GM18519 (cell line): ENCODE measurements at regions not wholly inside any gene's neighbourhood (a gene's known extent, or its start where the extent isn't known, plus 50 kb on each side); places are given as distances from the start of the nearest gene placed in this dataset.
"Not testable (repeated sequence)": the region's sequence is repeated elsewhere in the genome, so short reads cannot be mapped to it uniquely, and the experiment has no call there.

Experiments used
- ATAC-seq: cut with Tn5 transposase; IDR thresholded peaks from one replicate; pipeline ENCODE4 v1.9.1; 2021; ENCODE audit warnings: mild to moderate bottlenecking, moderate library complexity; ENCODE audit not compliant: unreplicated experiment, low FRiP score

DNA sequence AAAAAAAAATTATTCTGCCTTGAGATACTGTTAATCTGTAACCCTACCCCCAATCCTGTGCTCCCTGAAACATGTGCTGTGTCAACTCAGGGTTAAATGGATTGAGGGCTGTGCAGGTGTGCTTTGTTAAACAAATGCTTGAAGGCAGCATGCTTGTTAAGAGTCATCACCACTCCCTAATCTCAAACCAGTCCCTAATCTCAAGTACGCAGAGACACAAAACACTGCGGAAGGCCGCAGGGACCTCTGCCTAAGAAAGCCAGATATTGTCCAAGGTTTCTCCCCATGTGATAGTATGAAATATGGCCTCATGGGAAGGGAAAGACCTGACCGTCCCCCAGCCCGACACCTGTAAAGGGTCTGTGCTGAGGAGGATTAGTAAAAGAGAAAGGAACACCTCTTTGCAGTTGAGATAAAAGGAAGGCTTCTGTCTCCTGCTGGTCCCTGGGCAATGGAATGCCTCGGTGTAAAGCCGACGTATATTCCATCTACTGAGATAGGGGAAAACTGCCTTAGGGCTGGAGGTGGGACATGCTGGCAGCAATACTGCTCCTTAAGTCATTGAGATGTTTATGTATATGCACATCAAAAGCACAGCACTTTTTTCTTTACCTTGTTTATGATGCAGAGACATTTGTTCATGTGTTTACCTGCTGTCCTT, 402.6 kb downstream of the TBC1D32 start:
- ATAC-seq, result not testable (repeated sequence)

DNA sequence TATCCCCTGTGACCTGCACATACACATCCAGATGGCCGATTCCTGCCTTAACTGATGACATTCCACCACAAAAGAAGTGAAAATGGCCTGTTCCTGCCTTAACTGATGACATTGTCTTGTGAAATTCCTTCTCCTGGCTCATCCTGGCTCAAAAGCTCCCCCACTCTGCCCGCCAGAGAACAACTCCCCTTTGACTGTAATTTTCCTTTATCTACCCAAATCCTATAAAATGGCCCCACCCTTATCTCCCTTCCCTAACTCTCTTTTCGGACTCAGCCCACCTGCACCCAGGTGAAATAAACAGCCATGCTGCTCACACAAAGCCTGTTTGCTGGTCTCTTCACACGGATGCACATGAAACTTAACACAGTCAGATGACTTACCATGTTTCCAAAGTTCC, 403.8 kb downstream of the TBC1D32 start:
- ATAC-seq, result not testable (repeated sequence)

DNA sequence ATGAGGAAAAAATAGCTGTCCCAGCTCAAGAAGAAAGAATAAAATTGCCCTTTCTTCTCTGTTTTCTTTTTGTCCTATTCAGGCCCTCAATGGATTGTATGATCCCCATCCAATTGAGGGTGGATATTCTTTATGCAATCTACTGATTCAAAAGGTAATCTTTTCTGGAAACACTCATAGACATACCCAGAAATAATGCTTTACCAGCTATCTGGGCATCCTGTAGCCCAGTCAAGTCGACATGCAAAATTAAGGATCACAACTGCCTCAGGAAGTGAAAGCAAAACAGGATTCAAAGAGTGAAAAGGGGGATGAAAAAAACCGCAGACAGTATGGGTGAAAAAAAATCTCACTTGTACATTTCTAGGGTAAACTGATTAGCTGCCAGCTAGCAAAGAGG, 410.1 kb downstream of the TBC1D32 start:
- no peak for ATAC-seq

DNA sequence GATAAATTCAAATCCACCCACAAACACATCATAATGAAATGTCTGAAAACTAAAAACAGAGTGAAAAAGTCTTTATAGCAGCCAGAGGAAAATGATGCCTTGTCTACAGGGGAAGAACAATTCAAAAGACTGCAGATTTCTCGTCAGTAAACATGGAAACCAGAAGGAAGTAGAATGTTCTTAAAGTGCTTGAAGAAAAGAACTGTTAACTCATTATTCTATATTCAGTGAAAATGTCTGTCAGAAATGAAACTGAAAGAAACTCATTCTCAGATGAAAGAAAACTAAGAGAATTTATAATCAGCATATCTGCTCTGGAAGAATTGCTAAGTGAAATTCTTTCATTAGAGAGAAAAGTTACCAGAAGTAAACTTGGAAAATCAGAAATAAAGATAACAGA, 416.1 kb downstream of the TBC1D32 start:
- ATAC-seq, result peak; percentile 43

DNA sequence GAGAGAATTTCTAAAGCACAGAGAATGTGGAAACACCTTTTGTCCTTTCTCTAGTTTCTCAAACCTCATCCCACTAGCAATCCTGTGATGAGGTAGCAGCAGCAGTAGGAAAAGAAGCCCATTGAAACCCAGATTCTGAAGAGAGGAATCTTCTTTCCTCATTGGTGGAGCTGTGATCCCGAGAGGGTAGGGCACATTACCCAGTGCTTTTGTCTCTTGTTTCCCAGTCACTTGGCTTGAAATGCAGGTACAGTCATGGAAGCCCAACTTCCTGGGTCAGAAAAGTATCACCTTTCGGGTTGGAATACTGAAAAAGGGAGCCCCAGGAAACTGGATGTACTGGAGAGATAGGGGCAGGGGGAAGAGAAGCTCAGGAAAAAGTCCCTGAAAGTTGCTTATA, 417.4 kb downstream of the TBC1D32 start:
- no peak for ATAC-seq

DNA sequence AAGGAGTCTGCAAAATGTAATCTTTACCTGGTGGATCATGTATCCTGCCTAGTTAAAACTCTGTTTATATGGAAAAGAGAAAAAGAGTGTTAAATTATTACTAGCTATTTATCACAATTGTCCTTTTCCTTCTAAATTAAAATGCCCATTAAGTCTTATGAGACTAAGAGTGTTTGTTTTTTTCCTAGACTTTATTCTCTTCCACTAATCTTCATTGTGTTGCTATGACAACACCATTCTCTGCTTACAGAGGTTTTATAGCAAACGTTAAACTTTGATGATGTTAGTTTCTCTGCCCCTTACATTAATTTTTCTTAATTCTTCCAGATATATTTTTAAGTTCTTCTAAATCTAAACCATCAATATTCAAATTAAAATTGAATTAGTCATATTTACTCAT, 420.8 kb downstream of the TBC1D32 start:
- ATAC-seq, result no peak

DNA sequence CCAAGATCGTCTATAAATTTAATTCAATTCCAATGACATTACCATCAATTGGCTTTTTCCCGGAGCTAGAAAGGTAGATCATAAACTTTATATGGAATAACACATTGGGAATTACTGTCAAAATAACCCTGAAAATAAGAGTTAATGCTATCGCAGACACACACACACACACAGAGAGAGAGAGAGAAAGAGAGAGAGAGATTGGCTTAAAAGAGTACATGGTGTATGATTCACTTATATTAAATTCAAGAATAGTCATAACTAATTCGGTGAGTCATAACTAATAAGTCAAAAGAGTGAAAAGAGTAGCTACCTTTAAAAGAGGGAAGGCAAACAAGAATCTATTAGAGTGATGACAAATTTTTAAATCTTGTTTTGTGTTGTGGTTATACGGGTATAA, 425.5 kb downstream of the TBC1D32 start:
- ATAC-seq, result no peak

DNA sequence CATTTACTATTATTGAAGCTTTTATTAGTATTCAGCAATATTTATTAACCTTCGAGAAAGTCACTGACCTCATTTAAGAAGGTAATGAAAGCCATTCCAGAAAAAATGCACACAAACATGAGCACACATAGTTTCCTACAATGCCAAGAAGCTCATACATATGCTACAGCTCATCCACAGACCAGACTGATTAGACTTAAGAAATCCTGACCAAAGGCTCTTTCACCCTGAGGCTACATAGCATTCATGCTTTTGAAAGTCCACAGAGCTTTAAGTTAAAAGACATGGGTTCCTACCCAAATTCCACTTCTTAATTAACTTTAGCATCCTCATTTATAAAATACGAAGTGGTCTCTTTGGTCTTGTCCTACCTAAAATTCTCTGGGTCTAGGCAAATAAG, 430.4 kb downstream of the TBC1D32 start:
- no peak for ATAC-seq

DNA sequence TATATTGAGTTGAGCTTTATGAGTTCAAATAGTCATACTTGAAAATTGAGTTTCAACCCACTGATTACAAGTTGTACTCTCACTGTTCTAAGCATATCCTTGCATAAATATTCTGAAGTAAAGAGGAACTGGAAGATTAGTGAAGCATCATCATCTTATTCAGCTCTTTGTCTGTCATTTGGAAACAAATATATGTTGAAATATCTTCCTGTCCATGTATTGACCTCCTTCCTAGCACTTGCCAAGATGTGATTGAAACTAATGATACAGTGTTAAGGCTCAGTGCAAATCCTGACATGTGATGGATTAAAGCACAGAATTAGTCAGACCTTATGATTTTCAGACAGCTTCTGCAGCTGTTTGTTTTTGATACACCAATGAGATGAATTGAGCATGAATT, 434.3 kb downstream of the TBC1D32 start:
- peak; percentile 60 for ATAC-seq

DNA sequence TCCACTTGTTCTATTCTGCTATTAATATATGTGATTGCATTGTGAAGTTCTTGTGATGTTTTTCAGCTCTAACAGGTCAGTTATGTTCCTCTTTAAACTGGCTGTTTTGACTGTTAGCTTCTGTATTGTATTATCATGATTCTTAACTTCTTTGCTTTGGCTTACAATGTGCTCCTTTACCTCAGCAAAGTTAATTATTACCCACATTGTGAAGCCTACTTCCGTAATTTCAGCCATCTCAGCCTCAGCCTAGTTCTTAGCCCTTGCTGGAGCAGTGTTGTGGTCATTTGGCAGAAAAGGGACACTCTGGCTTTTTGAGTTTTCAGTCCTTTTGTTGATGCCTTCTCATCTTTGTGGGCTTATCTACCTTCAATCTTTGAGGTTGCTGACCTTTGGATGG, 440.2 kb downstream of the TBC1D32 start:
- no peak for ATAC-seq

DNA sequence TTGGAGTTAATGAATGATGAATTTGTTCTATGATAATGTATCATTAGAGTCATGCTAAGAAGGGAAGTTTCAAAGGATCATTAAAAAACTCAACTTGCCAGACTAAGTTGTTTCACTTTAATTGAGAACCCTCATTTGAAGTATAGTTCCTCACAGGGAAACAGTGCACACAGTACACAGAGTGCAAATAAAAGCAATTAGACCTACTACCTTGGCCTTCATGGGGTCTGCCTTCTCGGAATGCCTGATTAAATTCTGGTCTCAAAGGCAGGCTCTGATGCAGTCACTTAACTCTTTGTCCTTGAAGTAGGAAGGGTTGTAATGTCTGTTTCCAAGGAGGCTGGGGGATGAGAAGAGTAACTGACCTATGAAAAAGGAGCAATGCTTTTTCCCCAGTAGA, 457.3 kb downstream of the TBC1D32 start:
- no peak for ATAC-seq

DNA sequence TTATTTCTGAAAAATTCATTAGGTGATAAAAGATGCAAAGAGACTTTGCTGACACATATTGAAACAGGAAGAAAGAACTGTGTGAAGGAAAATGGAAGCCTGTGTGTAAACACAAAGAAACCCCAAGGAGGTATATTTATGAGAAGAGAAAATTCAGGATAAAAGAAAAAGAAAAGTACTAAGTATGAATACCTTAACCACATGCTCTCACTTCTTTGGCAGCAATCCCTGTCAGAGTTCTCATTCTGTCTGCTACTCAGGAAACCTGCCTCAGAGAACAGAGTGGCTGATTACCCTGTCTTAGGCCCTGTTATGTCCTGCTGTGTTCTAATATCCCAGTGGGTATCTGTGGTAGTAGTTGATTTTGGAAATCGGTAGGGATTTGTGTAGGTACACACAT, 457.9 kb downstream of the TBC1D32 start:
- ATAC-seq, result peak; percentile 44

DNA sequence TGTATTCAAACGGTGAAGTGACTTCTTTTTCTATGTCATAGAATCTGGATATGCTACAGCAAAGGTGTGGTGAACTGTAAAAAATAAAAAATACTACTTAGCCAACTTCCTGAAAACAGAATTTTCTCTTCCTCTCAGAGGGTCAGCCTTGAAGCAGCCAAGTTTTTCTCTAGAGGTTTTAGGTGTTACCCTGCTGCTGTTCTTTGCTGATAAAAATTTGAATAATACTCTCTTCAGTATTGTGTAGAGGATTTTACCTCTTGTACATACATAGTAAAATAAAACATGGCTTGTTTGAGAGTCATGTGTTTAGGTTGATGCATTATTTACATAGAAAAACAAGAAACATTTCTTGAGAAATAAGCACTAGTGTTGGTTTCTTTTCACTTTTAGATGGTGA, 458.4 kb downstream of the TBC1D32 start:
- ATAC-seq, result peak; percentile 39

DNA sequence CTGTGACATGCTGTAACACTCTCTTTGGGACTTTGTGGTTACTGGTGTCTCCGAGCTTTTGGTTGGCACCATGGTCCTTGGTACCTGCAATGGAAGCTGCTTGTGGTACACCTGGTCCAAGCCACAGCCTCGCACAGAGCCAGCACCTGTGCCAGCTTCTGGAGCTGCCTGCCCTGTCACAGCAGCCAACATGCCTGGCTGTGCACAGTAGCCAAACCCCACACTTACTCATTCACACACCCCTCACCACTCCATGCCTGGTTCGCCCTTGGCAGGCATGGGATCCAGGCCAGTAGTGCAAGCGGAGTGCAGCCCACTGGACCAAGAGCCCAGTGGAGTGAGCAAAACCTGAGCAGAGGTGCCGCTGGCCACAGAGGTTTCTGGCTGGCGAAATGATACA, 459.9 kb downstream of the TBC1D32 start:
- ATAC-seq, result no peak

DNA sequence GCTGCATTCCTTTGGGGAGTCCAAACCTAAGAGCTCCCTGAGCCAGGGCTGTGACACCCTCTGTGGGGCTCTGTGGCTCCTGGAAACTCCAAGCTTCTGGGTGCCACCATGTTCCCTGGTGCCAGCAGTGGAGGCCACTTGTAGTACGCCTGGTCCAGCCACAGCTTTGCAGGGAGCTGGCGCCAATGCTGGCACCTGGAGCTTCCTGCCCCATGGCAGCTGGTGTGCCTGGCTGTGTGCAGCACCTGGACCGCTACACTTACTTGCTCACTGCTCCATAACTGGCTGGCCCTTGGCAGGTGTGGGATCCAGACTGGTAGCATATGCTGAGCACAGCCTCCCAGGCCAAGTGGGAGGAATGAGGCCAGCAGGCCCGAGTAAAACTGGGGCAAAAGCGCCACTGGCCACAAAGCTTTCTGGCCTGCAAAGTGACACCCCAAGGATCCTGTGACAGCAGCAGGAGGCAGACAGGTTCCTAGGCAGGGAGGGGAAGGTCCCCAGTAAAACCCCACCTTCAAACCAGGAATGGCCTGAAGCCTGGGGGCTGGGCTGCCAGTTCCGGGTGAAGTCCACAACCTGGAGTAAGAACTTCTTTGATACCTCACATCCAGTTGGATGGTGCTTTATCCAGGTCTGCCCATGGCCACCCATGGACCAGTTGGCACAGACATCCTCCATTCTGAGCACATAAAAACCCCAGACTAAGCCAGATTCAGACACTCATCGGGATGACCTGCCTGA, 461.0 kb downstream of the TBC1D32 start:
- no peak for ATAC-seq

DNA sequence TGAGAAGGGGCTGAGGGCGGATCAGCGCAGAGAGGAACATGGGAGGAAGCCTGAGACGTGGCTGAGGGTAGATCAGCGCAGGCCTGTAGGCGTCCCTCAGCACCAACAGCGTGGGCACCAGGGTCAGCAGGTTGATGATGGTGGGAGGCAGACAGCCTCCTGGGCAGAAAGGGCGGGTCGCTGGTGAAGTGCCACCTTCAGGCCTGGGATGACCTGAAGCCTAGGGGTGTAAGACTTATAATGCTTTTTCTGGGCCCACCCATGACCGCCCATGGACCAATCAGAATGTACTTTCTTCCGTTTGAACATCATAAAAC, 462.1 kb downstream of the TBC1D32 start:
- ATAC-seq, result no peak

DNA sequence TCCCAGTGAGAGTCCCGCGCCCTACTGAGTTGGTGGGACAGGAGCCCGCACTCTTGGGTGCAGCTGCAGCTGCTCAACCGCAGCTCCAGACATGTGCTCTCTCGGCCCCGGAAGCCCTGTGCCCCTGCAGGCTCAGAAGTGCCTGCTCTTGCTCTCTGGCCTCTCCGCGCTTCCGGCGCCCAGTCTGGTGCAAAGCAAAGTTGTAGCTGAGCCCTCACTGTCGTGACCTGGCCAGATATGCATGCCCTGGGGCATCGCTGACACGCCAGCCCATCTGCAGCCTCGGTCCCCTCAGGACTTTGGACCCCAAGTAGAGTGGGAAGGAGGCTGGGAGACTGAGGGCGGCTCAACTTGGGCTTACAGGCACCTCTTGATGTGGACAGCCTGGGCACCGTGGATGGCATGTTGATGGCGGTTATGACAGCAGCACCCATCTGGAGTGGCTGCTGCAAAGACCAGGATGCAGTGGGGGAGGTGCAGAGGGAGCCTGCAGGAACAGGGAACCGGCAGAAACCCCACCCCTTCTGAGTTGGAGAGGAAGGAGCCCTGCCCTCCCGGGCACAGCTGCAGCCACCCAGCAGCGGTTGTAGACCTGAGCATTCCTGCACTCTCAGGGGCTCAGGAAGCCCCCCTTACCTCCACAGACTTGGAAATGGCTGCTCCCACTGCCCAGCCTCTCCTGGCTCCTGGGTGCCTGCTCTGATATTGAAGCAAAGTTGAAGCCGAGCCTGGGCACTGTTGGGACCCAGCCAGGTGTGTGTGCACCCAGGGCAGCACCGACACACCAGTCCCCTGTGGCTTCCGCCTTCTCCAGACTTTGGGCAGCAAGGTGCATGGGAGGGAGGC, 462.6 kb downstream of the TBC1D32 start:
- ATAC-seq, result no peak

DNA sequence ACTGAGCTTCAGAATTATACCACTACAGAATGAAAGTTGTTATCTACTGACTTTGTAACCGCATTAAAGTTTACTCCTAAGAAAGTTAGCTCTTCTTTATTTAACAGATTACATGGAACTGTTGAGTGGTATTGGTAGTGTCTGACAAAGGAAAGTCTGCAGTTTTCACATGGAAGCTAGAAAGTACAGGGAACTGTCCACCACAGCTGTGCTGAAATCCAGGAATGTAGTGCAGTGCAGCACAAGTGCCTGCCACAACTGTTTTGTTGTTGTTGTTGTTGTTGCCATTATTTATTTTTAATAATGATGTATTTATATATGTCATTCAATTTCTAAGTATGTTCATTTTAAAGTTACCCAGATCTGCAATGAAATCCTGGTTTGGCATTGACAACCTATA, 464.9 kb downstream of the TBC1D32 start:
- no peak for ATAC-seq

DNA sequence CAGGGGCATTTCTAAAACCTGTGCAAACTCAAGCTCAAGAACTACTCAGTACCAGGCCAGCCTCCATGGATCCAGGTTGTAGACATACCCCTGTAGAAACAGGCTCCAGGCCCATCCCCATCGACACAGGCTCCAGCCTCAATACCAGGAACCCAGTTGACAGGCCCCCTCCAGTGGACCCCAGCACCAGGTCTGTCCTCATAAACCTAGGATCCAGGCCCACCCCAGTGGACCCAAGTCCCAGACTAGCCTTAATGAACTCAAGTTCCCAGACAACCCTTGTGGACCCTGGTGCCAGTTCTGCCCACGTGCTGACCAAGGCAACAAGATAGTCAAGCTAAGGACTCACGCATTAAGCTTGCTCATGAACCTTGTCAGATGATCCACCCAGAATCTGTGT, 476.9 kb downstream of the TBC1D32 start:
- no peak for ATAC-seq

DNA sequence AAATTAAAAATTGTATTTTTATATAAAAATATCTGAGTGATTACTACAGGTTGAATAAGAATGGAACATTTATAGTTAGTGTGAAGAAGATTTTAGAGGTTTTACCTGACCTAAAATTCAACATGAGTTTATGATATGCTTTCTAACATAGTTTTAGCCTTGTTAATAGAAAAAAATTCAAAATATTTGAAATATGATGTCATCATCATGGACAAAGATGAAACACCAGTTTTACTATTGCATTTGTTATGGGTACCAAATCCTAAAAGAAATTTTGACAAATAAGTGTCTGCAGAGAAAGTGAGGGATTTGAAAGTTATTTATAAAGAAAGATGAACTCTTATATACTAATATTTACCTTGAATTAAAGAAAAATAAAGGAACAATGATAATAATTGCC, 479.7 kb downstream of the TBC1D32 start:
- ATAC-seq, result no peak

DNA sequence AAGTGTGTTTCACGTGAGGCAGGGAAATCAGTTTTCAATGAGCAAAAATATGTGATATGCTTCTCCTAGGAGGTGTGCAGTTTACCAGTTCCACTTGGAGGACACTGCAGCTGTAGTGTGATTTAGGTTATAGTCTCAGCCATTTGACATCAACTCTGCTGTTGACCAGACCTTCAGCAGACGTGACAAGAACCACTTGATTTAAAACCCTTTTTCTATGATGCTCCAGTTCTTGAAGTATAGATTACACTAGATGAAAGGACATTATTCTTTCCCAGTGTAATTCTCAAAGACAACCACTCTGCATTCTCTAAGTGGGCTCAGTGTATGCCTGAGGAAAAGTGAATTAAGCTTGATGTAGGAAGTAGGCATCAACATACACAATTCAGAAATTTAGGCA, 480.8 kb downstream of the TBC1D32 start:
- no peak for ATAC-seq
